Panc1 (cell line): ENCODE measurements at regions not wholly inside any gene's neighbourhood (a gene's known extent, or its start where the extent isn't known, plus 50 kb on each side); places are given as distances from the start of the nearest gene placed in this dataset.

Experiments used
- ATAC-seq: fragments of 200-7000 bp; cut with Tn5 transposase; 2 replicates; pipeline ENCODE4 v1.9.1; 2020; ENCODE audit warnings: mild to moderate bottlenecking, moderate library complexity
- BruUV-seq: library from RNA; stranded (reverse); fragments of 400-500 nt; replicated peaks from 2 replicates; lab custom pipeline; 2021; lab: Mats Ljungman, UMichigan
- CTCF ChIA-PET: fragments of 300-600 bp; sonication (Branson Sonifier 250); formaldehyde crosslinking; loops from one replicate; lab custom pipeline; 2022; ENCODE audit warnings: antibody characterized with exemption; lab: Charles Lee
- POLR2A ChIA-PET: fragments of 300-600 bp; sonication (Branson Sonifier 250); formaldehyde crosslinking; loops from one replicate; lab custom pipeline; 2022; ENCODE audit warnings: antibody characterized with exemption; lab: Charles Lee
- DNase-seq: peaks from one replicate; pipeline ENCODE4 v3.0.0-alpha.2; 2010; ENCODE audit warnings: low read depth, low spot score
- H3K27ac ChIP-seq: 2 replicates; pipeline ENCODE4 v1.5.1; 2011; ENCODE audit warnings: mild to moderate bottlenecking, low read length, inconsistent platforms
- H3K27me3 ChIP-seq: fragments of 200-500 bp; sonication (Bioruptor generic); 2 replicates; pipeline ENCODE4 v1.6.0; 2014; ENCODE audit warnings: low read length, inconsistent platforms; ENCODE audit not compliant: control insufficient read depth, insufficient read depth
- H3K36me3 ChIP-seq: fragments of 200-500 bp; sonication (Bioruptor generic); 2 replicates; pipeline ENCODE4 v1.5.1; 2014; ENCODE audit warnings: inconsistent platforms, mild to moderate bottlenecking, low read length, moderate library complexity; ENCODE audit not compliant: control insufficient read depth, insufficient read depth
- H3K4me1 ChIP-seq: 2 replicates; pipeline ENCODE4 v1.5.1; 2011; ENCODE audit warnings: inconsistent platforms, mild to moderate bottlenecking, low read length, moderate library complexity; ENCODE audit not compliant: control insufficient read depth, insufficient read depth
- H3K4me3 ChIP-seq, 2 experiments: 2 replicates each; pipeline ENCODE4 v1.5.1; 2011 to 2012; ENCODE audit warnings: low read depth in 2 of 2, low read length in 2 of 2, mild to moderate bottlenecking in 2 of 2, inconsistent platforms in 1 of 2, moderate library complexity in 1 of 2
- H3K9me3 ChIP-seq: fragments of 200-500 bp; sonication (Bioruptor generic); 2 replicates; pipeline ENCODE4 v1.5.1; 2014; ENCODE audit warnings: low read depth, mild to moderate bottlenecking, inconsistent platforms, low read length, moderate library complexity; ENCODE audit not compliant: control insufficient read depth, insufficient read depth
- POLR2AphosphoS5 ChIP-seq: IDR thresholded peaks from 2 replicates; pipeline ENCODE4 v1.6.1; 2012; ENCODE audit warnings: mild to moderate bottlenecking, low read depth, low read length, moderate library complexity
- SIN3A ChIP-seq: IDR thresholded peaks from 2 replicates; pipeline ENCODE4 v1.6.1; 2012; ENCODE audit warnings: low read depth, mild to moderate bottlenecking, low read length, moderate library complexity, borderline replicate concordance; ENCODE audit not compliant: insufficient read depth
- TCF7L2 ChIP-seq: IDR thresholded peaks from 2 replicates; pipeline ENCODE4 v1.6.1; 2011; ENCODE audit warnings: mild to moderate bottlenecking, low read depth, low read length, inconsistent platforms
- in situ Hi-C: cut with HindIII; loops from 2 replicates; pipeline ENCODE4 v1.10.0; 2016; ENCODE audit warnings: low sequenced_read_pairs, low pct_unique_long_range_greater_than_20kb
- intact Hi-C: fragments of 100-400 bp; cut with micrococcal nuclease; formaldehyde crosslinking; loops from one replicate; pipeline ENCODE4 v1.10.0; 2022; ENCODE audit not compliant: unreplicated experiment
- TF ChIP-seq, protein P1 (sequence below), 2 experiments: IDR thresholded peaks; 2 replicates each; pipeline ENCODE4 v1.6.1; 2011 to 2012; ENCODE audit warnings: low read depth in 2 of 2, control low read depth in 1 of 2, low read length in 1 of 2, mild to moderate bottlenecking in 1 of 2, moderate library complexity in 1 of 2; ENCODE audit not compliant: insufficient read depth in 1 of 2
- TF ChIP-seq, protein P2 (sequence below): fragments of 450-650 bp; IDR thresholded peaks from 2 replicates; pipeline ENCODE4 v1.5.1; 2017; ENCODE audit warnings: mild to moderate bottlenecking

DNA sequence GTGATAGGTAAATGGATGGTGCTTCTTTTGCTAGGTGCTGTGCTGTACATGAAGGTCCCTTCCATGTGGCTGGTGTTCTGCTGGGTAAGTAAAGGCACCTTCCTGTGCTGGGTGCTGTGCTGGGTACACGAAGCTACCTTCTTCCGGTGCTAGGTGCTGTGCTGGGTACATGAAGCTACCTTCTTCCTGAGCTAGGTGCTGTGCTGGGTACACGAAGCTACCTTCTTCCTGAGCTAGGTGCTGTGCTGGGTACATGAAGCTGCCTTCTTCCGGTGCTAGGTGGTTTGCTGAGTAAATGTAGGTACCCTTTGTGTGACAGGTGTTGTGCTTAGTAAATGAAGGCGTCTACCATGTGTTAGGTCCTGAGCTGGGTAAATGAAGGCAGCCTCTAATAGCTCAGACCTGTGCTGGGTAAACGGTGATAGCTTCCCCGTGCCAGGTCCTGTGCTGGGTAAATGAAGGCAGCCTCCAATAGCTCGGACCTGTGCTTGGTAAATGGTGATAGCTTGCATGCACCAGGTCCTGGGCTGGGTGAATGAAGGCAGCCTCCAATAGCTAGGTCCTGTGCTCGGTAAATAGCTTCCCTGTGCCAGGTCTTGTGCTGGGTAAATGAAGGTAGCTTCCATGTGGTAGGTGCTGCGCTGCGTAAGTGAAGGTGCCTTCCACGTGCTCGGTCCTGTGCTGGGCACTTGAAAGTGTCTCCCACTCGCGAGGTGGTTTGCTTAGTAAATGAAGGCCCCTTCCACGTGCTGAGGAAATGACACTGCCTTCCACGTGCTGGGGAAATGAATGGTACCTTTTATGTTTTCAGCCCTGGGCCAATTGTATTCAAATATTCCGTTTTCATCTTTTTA, 115.5 kb downstream of the ERMARD start:
- ATAC-seq (no peak), DNase-seq (no peak)
- no peak overlapping the region for H3K27ac ChIP-seq
- CTCF ChIA-PET, result no interaction called here
- H3K9me3 ChIP-seq, result no peaks in the 10 kb centered on the region
- H3K36me3 ChIP-seq, result no peaks in the 10 kb centered on the region
- H3K27me3 ChIP-seq, result no peaks in the 10 kb centered on the region
- TF ChIP-seq, protein P1, sequence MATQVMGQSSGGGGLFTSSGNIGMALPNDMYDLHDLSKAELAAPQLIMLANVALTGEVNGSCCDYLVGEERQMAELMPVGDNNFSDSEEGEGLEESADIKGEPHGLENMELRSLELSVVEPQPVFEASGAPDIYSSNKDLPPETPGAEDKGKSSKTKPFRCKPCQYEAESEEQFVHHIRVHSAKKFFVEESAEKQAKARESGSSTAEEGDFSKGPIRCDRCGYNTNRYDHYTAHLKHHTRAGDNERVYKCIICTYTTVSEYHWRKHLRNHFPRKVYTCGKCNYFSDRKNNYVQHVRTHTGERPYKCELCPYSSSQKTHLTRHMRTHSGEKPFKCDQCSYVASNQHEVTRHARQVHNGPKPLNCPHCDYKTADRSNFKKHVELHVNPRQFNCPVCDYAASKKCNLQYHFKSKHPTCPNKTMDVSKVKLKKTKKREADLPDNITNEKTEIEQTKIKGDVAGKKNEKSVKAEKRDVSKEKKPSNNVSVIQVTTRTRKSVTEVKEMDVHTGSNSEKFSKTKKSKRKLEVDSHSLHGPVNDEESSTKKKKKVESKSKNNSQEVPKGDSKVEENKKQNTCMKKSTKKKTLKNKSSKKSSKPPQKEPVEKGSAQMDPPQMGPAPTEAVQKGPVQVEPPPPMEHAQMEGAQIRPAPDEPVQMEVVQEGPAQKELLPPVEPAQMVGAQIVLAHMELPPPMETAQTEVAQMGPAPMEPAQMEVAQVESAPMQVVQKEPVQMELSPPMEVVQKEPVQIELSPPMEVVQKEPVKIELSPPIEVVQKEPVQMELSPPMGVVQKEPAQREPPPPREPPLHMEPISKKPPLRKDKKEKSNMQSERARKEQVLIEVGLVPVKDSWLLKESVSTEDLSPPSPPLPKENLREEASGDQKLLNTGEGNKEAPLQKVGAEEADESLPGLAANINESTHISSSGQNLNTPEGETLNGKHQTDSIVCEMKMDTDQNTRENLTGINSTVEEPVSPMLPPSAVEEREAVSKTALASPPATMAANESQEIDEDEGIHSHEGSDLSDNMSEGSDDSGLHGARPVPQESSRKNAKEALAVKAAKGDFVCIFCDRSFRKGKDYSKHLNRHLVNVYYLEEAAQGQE (IDR thresholded peaks at IDR 0.05; ENCODE audit: insufficient read depth in 1 of 2, low read depth in 2 of 2, low read length in 1 of 2), result no peak
- TF ChIP-seq, protein P2, sequence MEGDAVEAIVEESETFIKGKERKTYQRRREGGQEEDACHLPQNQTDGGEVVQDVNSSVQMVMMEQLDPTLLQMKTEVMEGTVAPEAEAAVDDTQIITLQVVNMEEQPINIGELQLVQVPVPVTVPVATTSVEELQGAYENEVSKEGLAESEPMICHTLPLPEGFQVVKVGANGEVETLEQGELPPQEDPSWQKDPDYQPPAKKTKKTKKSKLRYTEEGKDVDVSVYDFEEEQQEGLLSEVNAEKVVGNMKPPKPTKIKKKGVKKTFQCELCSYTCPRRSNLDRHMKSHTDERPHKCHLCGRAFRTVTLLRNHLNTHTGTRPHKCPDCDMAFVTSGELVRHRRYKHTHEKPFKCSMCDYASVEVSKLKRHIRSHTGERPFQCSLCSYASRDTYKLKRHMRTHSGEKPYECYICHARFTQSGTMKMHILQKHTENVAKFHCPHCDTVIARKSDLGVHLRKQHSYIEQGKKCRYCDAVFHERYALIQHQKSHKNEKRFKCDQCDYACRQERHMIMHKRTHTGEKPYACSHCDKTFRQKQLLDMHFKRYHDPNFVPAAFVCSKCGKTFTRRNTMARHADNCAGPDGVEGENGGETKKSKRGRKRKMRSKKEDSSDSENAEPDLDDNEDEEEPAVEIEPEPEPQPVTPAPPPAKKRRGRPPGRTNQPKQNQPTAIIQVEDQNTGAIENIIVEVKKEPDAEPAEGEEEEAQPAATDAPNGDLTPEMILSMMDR, result no peak
- TF ChIP-seq TCF7L2 (no peak), POLR2AphosphoS5 (no peak), SIN3A (no peak)
- POLR2A ChIA-PET, result interaction anchor here (0.7 kb wide), 1 partner anchor 45 kb away, joined by 4 read pairs; no protein-coding TSS in a partner anchor
- in situ Hi-C loops (no loop called here), intact Hi-C loops (no loop called here)
- no peak overlapping the region for H3K4me3 ChIP-seq
- no peaks in the 10 kb centered on the region for H3K4me1 ChIP-seq
- BruUV-seq, result no TSS peak

DNA sequence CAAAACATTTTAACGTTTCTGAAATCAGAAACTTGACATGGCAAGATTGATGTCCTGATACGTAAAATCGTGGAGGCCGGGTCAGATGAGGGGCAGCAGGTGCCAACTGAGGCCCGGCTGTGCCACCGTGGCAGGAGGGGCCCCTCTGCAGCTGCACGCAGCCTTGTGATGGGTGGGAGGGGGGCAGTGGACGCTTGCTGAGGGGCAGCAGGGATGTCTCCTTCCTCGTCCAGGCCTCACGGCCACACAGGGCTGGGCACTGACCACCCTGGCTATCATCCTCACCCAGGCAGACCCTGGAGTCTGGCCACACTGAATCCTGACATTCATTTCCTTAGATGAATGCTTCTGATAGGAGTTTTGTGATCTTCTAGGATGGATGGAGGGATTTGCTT, 114.7 kb downstream of the ERMARD start:
- Histone ChIP-seq H3K9me3 (no peaks in the 10 kb centered on the region), H3K27ac (no peak overlapping the region), H3K4me1 (no peaks in the 10 kb centered on the region), H3K27me3 (no peaks in the 10 kb centered on the region), H3K4me3 (no peak overlapping the region), H3K36me3 (no peaks in the 10 kb centered on the region)
- in situ Hi-C loops (no loop called here), intact Hi-C loops (no loop called here)
- DNase-seq (no peak), ATAC-seq (no peak)
- TF ChIP-seq, protein P2, result no peak
- TF ChIP-seq POLR2AphosphoS5 (no peak), TCF7L2 (no peak), SIN3A (no peak)
- TF ChIP-seq, protein P1 (IDR thresholded peaks at IDR 0.05; ENCODE audit: insufficient read depth in 1 of 2, low read depth in 2 of 2, low read length in 1 of 2), result no peak
- no TSS peak for BruUV-seq
- POLR2A ChIA-PET, result no interaction called here
- CTCF ChIA-PET, result no interaction called here
